GM06990 (cell line): ENCODE measurements at regions not wholly inside any gene's neighbourhood (a gene's known extent, or its start where the extent isn't known, plus 50 kb on each side); places are given as distances from the start of the nearest gene placed in this dataset.

ENCODE experiments used
- DNase-seq: peaks from one replicate; pipeline ENCODE4 v3.0.0-alpha.2; 2011; ENCODE audit not compliant: insufficient read length; ENCODE audit errors: extremely low read depth
- H3K27me3 ChIP-seq: replicated peaks from 2 replicates; pipeline ENCODE4 v1.6.0; 2011; ENCODE audit warnings: low read length; ENCODE audit not compliant: control insufficient read depth, insufficient read depth
- H3K36me3 ChIP-seq: 2 replicates; pipeline ENCODE4 v1.5.1; 2011; ENCODE audit warnings: low read length; ENCODE audit not compliant: control insufficient read depth, insufficient read depth
- H3K4me3 ChIP-seq: replicated peaks from 2 replicates; pipeline ENCODE4 v1.5.1; 2011; ENCODE audit warnings: low read depth, mild to moderate bottlenecking, control low read depth, low read length
- CTCF ChIP-seq: IDR thresholded peaks from 2 replicates; pipeline ENCODE4 v1.5.1; 2011; ENCODE audit warnings: low read length, control low read depth, mild to moderate bottlenecking, inconsistent platforms; ENCODE audit not compliant: insufficient read depth, poor library complexity, severe bottlenecking

- Histone ChIP-seq H3K36me3 (no peaks in the 10 kb centered on the region), H3K27me3 (no peaks in the 10 kb centered on the region; the same call in 1 of the 2 replicates), H3K4me3 (no peak overlapping the region)
- TF ChIP-seq CTCF, result no peak
- DNase-seq, result no peak
Observed at GRCh38 chr5:175230299-175230698, 213.7 kb downstream of the DRD1 start.

- no peak for TF ChIP-seq CTCF
- no peak overlapping the region for H3K4me3 ChIP-seq
- no peaks in the 10 kb centered on the region for H3K36me3 ChIP-seq
- no peaks in the 10 kb centered on the region for H3K27me3 ChIP-seq
- no peak for DNase-seq
Observed at GRCh38 chr5:175226506-175226905, 217.5 kb downstream of the DRD1 start.

- Histone ChIP-seq H3K4me3 (no peak overlapping the region), H3K36me3 (no peaks in the 10 kb centered on the region), H3K27me3 (no peaks in the 10 kb centered on the region)
- TF ChIP-seq CTCF, result no peak
- no peak for DNase-seq
Observed at GRCh38 chr5:175223291-175223690, 220.7 kb downstream of the DRD1 start.

DNA sequence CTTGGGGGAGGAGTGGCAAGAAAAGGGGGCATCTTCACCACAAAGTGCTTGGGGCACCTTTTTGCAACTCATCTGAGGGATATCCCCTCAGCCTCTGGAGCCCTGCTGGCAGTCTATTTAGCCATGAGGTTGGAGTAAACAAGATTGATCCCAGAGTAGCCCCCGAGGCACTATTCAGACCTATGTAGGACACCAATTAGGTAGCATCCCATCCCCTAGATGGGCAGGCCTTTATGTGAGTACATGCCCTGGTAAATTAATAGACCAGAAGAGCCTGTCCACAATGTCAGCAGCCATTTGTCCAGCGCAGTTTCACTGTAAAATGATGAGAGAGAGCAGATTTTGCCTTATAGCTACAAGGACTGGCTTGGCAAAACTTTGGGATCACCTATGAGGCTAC, 221.4 kb downstream of the DRD1 start:
- no peak for TF ChIP-seq CTCF
- Histone ChIP-seq H3K36me3 (no peaks in the 10 kb centered on the region), H3K4me3 (no peak overlapping the region), H3K27me3 (no peaks in the 10 kb centered on the region)
- DNase-seq, result no peak

DNA sequence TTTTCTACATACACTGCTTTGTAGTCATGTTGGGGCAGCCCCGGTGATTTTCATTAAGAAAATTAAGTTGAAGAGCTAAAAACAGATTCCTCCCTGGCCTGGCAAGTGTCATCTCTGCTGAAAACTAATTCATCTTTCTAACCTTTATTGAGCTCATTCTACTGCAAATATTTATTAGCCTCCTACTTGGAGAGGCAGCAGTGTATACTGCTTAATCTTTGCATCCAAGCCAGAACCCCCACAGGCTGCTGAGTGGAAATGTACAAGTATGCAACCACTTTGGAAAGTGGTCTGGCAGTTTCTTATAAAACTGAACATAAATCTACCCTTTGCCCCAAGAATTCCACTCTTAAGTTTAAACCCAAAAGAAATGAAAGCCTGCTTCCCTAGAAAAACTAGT, 223.4 kb downstream of the DRD1 start:
- no peak for DNase-seq
- Histone ChIP-seq H3K4me3 (no peak overlapping the region), H3K36me3 (no peaks in the 10 kb centered on the region), H3K27me3 (no peaks in the 10 kb centered on the region)
- TF ChIP-seq CTCF, result no peak

- H3K4me3 ChIP-seq, result no peak overlapping the region
- H3K36me3 ChIP-seq, result no peaks in the 10 kb centered on the region
- no peak for DNase-seq
- no peak for TF ChIP-seq CTCF
- H3K27me3 ChIP-seq, result no peaks in the 10 kb centered on the region
Observed at GRCh38 chr5:175219366-175219765, 224.6 kb downstream of the DRD1 start.
